Esophagus muscularis mucosa (tissue), 3 donors: ENCODE measurements at regions not wholly inside any gene's neighbourhood (a gene's known extent, or its start where the extent isn't known, plus 50 kb on each side); places are given as distances from the start of the nearest gene placed in this dataset.

Source experiments
- POLR2AphosphoS5 ChIP-seq, 2 donors: sonication (generic); formaldehyde crosslinking; IDR thresholded peaks; one replicate each; pipeline ENCODE4 v1.6.1; 2017; ENCODE audit warnings: antibody characterized with exemption in 2 of 2
- TF ChIP-seq, protein P1 (sequence below), 3 experiments: fragments of 200-600 bp in 2 of 3; fragments of 450-650 bp in 1 of 3; sonication (generic) in 2 of 3; IDR thresholded peaks; one replicate each; pipeline ENCODE4 v1.5.1; 2017 to 2019; ENCODE audit warnings: antibody characterized with exemption in 3 of 3, mild to moderate bottlenecking in 2 of 3, moderate library complexity in 1 of 3

DNA sequence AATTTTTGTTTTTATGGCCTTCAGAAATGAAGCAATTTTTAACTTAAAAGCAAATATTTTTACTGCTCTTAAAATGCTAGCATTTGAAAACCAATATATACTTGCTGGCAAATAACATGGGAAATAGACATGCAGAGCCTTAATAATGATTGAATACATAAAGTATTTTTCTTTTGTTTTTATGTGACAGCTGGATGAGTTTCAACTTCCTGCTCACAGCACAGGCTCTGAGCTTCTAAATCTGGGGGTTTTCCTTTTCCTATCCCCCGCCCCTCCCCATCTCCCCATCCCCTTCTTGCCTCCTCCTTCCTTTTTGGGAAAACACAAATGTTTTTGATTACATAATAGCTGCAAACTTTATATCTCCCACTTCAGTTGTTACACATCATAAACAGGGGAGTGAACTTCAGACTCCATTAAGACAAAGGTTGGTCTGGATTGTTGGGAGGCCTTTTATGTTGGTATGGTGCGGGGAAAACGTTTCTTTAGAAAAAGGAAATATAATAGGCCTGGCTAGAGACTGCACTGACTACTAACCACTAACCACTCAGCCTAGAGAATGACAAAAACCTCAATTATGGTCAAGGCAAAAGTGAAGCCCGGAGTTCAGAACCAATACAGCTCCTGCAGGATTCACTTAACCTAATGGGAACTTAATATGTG, 116.1 kb upstream of the GORAB start:
- TF ChIP-seq POLR2AphosphoS5 (IDR thresholded peaks at IDR 0.05) = no peak
- TF ChIP-seq, protein P1, sequence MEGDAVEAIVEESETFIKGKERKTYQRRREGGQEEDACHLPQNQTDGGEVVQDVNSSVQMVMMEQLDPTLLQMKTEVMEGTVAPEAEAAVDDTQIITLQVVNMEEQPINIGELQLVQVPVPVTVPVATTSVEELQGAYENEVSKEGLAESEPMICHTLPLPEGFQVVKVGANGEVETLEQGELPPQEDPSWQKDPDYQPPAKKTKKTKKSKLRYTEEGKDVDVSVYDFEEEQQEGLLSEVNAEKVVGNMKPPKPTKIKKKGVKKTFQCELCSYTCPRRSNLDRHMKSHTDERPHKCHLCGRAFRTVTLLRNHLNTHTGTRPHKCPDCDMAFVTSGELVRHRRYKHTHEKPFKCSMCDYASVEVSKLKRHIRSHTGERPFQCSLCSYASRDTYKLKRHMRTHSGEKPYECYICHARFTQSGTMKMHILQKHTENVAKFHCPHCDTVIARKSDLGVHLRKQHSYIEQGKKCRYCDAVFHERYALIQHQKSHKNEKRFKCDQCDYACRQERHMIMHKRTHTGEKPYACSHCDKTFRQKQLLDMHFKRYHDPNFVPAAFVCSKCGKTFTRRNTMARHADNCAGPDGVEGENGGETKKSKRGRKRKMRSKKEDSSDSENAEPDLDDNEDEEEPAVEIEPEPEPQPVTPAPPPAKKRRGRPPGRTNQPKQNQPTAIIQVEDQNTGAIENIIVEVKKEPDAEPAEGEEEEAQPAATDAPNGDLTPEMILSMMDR (IDR thresholded peaks at IDR 0.05) = no peak
